22Rv1 (cell line): ENCODE measurements at regions not wholly inside any gene's neighbourhood (a gene's known extent, or its start where the extent isn't known, plus 50 kb on each side); places are given as distances from the start of the nearest gene placed in this dataset.
"Not testable (repeated sequence)": the region's sequence is repeated elsewhere in the genome, so short reads cannot be mapped to it uniquely, and the experiment has no call there.

ENCODE experiments used
- CTCF ChIP-seq: fragments of 450-650 bp; IDR thresholded peaks from 2 replicates; pipeline ENCODE4 v1.5.1; 2017; ENCODE audit warnings: mild to moderate bottlenecking
- ZFX ChIP-seq: fragments of 450-650 bp; IDR thresholded peaks from 2 replicates; pipeline ENCODE4 v1.6.1; 2017; ENCODE audit warnings: antibody characterized with exemption, borderline replicate concordance

GRCh38 chr21:27921421-27921820 lies 954.5 kb upstream of the ADAMTS5 start:
- TF ChIP-seq CTCF, ZFX: not testable (repeated sequence)
